ENCODE measurements at regions not wholly inside any gene's neighbourhood (a gene's known extent, or its start where the extent isn't known, plus 50 kb on each side); places are given as distances from the start of the nearest gene placed in this dataset.

- no peak for TF ChIP-seq CTCF (IDR thresholded peaks at IDR 0.05; ENCODE audit: poor library complexity, severe bottlenecking)
- TF ChIP-seq SMC3 (conservative IDR thresholded peaks at IDR 0.05; ENCODE audit: poor library complexity): no peak
- TF ChIP-seq POLR2AphosphoS5 (IDR thresholded peaks at IDR 0.05): no peak
- no peak for TF ChIP-seq EZH2 (IDR thresholded peaks at IDR 0.05; ENCODE audit: borderline replicate concordance, insufficient read depth, low read length, poor library complexity, severe bottlenecking)
- no peak for TF ChIP-seq RAD21 (conservative IDR thresholded peaks at IDR 0.05)
- no peak for TF ChIP-seq TAF1 (IDR thresholded peaks at IDR 0.05; ENCODE audit: low read depth)
- no peak for TF ChIP-seq REST (IDR thresholded peaks at IDR 0.05; ENCODE audit: borderline replicate concordance)
Measured at GRCh38 chr1:238913210-238913609, 473.2 kb upstream of the CHRM3 start.

Measured in neural cell (in vitro differentiated cells).